Smooth muscle cell (in vitro differentiated cells): ENCODE measurements at regions not wholly inside any gene's neighbourhood (a gene's known extent, or its start where the extent isn't known, plus 50 kb on each side); places are given as distances from the start of the nearest gene placed in this dataset.
A peak's percentile ranks its signal among the peaks of the same experiment; 100 is the strongest.

Experiments
- DNase-seq: peaks from one replicate; lab custom pipeline; 2025; ENCODE audit not compliant: unreplicated experiment; lab: John Stamatoyannopoulos, UW
- H2AFZ ChIP-seq: fragments of 200-600 bp; sonication (generic); 2 replicates; pipeline ENCODE4 v1.6.0; 2016; ENCODE audit warnings: antibody characterized with exemption, low read depth, mild to moderate bottlenecking
- H3F3A ChIP-seq: fragments of 200-600 bp; sonication (generic); 2 replicates; pipeline ENCODE4 v1.6.0; 2017; ENCODE audit warnings: antibody characterized with exemption, low read depth
- H3K27ac ChIP-seq: fragments of 200-600 bp; sonication (generic); 2 replicates; pipeline ENCODE4 v1.5.1; 2016; ENCODE audit warnings: low read depth, mild to moderate bottlenecking
- H3K27me3 ChIP-seq: fragments of 200-600 bp; sonication (generic); 2 replicates; pipeline ENCODE4 v1.6.1; 2016; ENCODE audit warnings: low read depth, mild to moderate bottlenecking
- H3K36me3 ChIP-seq: fragments of 200-600 bp; sonication (generic); 2 replicates; pipeline ENCODE4 v1.5.1; 2016; ENCODE audit warnings: low read depth
- H3K4me1 ChIP-seq: fragments of 200-600 bp; sonication (generic); 2 replicates; pipeline ENCODE4 v1.5.1; 2016; ENCODE audit warnings: low read depth
- H3K4me2 ChIP-seq: fragments of 200-600 bp; sonication (generic); 2 replicates; pipeline ENCODE4 v1.6.0; 2016; ENCODE audit warnings: mild to moderate bottlenecking
- H3K4me3 ChIP-seq: fragments of 200-600 bp; sonication (generic); 2 replicates; pipeline ENCODE4 v1.5.1; 2016; ENCODE audit warnings: mild to moderate bottlenecking
- H3K79me2 ChIP-seq: fragments of 200-600 bp; sonication (generic); 2 replicates; pipeline ENCODE4 v1.6.0; 2016; ENCODE audit warnings: low read depth, mild to moderate bottlenecking
- H3K9ac ChIP-seq: fragments of 200-600 bp; sonication (generic); 2 replicates; pipeline ENCODE4 v1.6.0; 2016; ENCODE audit warnings: low read depth
- H3K9me3 ChIP-seq: fragments of 200-600 bp; sonication (generic); replicated peaks from 2 replicates; pipeline ENCODE4 v1.5.1; 2016; ENCODE audit warnings: low read depth
- H4K20me1 ChIP-seq: fragments of 200-600 bp; sonication (generic); 2 replicates; pipeline ENCODE4 v1.6.0; 2016; ENCODE audit warnings: low read depth
- CTCF ChIP-seq: fragments of 200-600 bp; sonication (generic); IDR thresholded peaks from 2 replicates; pipeline ENCODE4 v1.5.1; 2017; ENCODE audit warnings: borderline replicate concordance, mild to moderate bottlenecking, antibody characterized with exemption; ENCODE audit not compliant: insufficient read depth, poor library complexity, severe bottlenecking
- WGBS: methylation state at CpG from one replicate; pipeline ENCODE4 v1.1.7; 2016; ENCODE audit warnings: low lambda C conversion rate; 5-methylcytosine and 5-hydroxymethylcytosine counted together

- Histone ChIP-seq H3K4me1 (peaks cover 19% of the 10 kb centered on the region), H3K9me3 (no peaks in the 10 kb centered on the region), H3K27ac (peak overlapping the region; percentile 96), H3K27me3 (no peaks in the 10 kb centered on the region), H3K9ac (peak overlapping the region; percentile 80), H4K20me1 (no peaks in the 10 kb centered on the region), H3K4me2 (peak overlapping the region; percentile 11), H2AFZ (no peak overlapping the region), H3K79me2 (no peaks in the 10 kb centered on the region), H3K4me3 (no peak overlapping the region), H3F3A (no peaks in the 10 kb centered on the region), H3K36me3 (no peaks in the 10 kb centered on the region)
- no peak for DNase-seq
- TF ChIP-seq CTCF = no peak
- 79% methylated on average over 3 of the region's 3 CpGs for WGBS
These were observed 251.7 kb upstream of the TBL1XR1 start for GRCh38 chr3:177448987-177449359.

- Histone ChIP-seq H3K27me3 (no peaks in the 10 kb centered on the region), H3K9ac (peak overlapping the region; percentile 80), H3K4me1 (peaks cover 19% of the 10 kb centered on the region), H2AFZ (no peak overlapping the region), H3K9me3 (no peaks in the 10 kb centered on the region), H4K20me1 (no peaks in the 10 kb centered on the region), H3K79me2 (no peaks in the 10 kb centered on the region), H3K4me2 (no peak overlapping the region), H3K27ac (peak overlapping the region; percentile 96), H3F3A (no peaks in the 10 kb centered on the region), H3K36me3 (no peaks in the 10 kb centered on the region), H3K4me3 (no peak overlapping the region)
- TF ChIP-seq CTCF = no peak
- DNase-seq = no peak
- 43% methylated on average over 5 of the region's 5 CpGs for WGBS
These were observed 252.2 kb upstream of the TBL1XR1 start for GRCh38 chr3:177449360-177450006.

- WGBS = 63% methylated on average over 8 of the region's 8 CpGs
- Histone ChIP-seq H3K4me2 (peak overlapping the region; percentile 34), H3K27me3 (no peaks in the 10 kb centered on the region), H3F3A (no peaks in the 10 kb centered on the region), H2AFZ (peak overlapping the region; percentile 42), H3K36me3 (no peaks in the 10 kb centered on the region), H3K9me3 (no peaks in the 10 kb centered on the region), H3K4me1 (peaks cover 19% of the 10 kb centered on the region), H3K27ac (peak overlapping the region; percentile 96), H3K9ac (peak overlapping the region; percentile 74), H3K4me3 (no peak overlapping the region), H4K20me1 (no peaks in the 10 kb centered on the region), H3K79me2 (no peaks in the 10 kb centered on the region)
- no peak for DNase-seq
- no peak for TF ChIP-seq CTCF
These were observed 254.0 kb upstream of the TBL1XR1 start for GRCh38 chr3:177451301-177451750.
